IPS DF 6.9 (cell line): ENCODE measurements at regions not wholly inside any gene's neighbourhood (a gene's known extent, or its start where the extent isn't known, plus 50 kb on each side); places are given as distances from the start of the nearest gene placed in this dataset.

Experiments
- DNase-seq: peaks from one replicate; pipeline ENCODE4 v3.0.0-alpha.2; 2013; ENCODE audit warnings: low read depth, low spot score
- H3K27ac ChIP-seq: one replicate; pipeline ENCODE4 v1.5.1; 2013; ENCODE audit warnings: low read length, control low read depth
- H3K27me3 ChIP-seq: 2 replicates; pipeline ENCODE4 v1.6.1; 2013; ENCODE audit warnings: mild to moderate bottlenecking, low read length; ENCODE audit not compliant: control insufficient read depth, insufficient read depth
- H3K36me3 ChIP-seq: 2 replicates; pipeline ENCODE4 v1.6.1; 2013; ENCODE audit warnings: low read length; ENCODE audit not compliant: control insufficient read depth, insufficient read depth
- H3K4me1 ChIP-seq: 2 replicates; pipeline ENCODE4 v1.6.1; 2013; ENCODE audit warnings: low read length; ENCODE audit not compliant: control insufficient read depth, insufficient read depth
- H3K4me3 ChIP-seq: 2 replicates; pipeline ENCODE4 v1.5.1; 2013; ENCODE audit warnings: mild to moderate bottlenecking, low read length
- H3K9me3 ChIP-seq: 2 replicates; pipeline ENCODE4 v1.6.1; 2013; ENCODE audit warnings: low read length, inconsistent platforms; ENCODE audit not compliant: control insufficient read depth, insufficient read depth
- WGBS: extraction: QIAGEN DNeasy Blood & Tissue Kit; methylation state at CpG from one replicate; pipeline ENCODE4 v1.1.7; 2013; ENCODE audit warnings: mixed read lengths, missing lambda C conversion rate; ENCODE audit not compliant: insufficient read length, insufficient coverage; 5-methylcytosine and 5-hydroxymethylcytosine counted together

- Histone ChIP-seq H3K27me3 (no peaks in the 10 kb centered on the region), H3K36me3 (no peaks in the 10 kb centered on the region), H3K4me3 (no peak overlapping the region), H3K9me3 (no peaks in the 10 kb centered on the region), H3K4me1 (no peaks in the 10 kb centered on the region), H3K27ac (no peak overlapping the region)
- no peak for DNase-seq
- WGBS = no CpG with 5 or more reads among the region's 3 CpGs
These were observed 307.0 kb upstream of the RASGRP1 start for GRCh38 chr15:38871638-38872037.

GRCh38 chr15:38872732-38873131 lies 308.1 kb upstream of the RASGRP1 start:
- no CpG with 5 or more reads among the region's 5 CpGs for WGBS
- no peak for DNase-seq
- Histone ChIP-seq H3K4me1 (no peaks in the 10 kb centered on the region), H3K27ac (no peak overlapping the region), H3K27me3 (no peaks in the 10 kb centered on the region), H3K36me3 (no peaks in the 10 kb centered on the region), H3K9me3 (no peaks in the 10 kb centered on the region), H3K4me3 (no peak overlapping the region)

- no peaks in the 10 kb centered on the region for H3K27me3 ChIP-seq
- H3K27ac ChIP-seq = no peak overlapping the region
- no peak for DNase-seq
- H3K4me1 ChIP-seq = no peaks in the 10 kb centered on the region
- H3K36me3 ChIP-seq = no peaks in the 10 kb centered on the region
- no peaks in the 10 kb centered on the region for H3K9me3 ChIP-seq
- WGBS = no CpG with 5 or more reads among the region's 4 CpGs
- no peak overlapping the region for H3K4me3 ChIP-seq
These were observed 308.5 kb upstream of the RASGRP1 start for GRCh38 chr15:38873158-38873557.

GRCh38 chr15:38874464-38874863 lies 309.9 kb upstream of the RASGRP1 start:
- H3K9me3 ChIP-seq = no peaks in the 10 kb centered on the region
- no peaks in the 10 kb centered on the region for H3K27me3 ChIP-seq
- no CpG with 5 or more reads among the region's 5 CpGs for WGBS
- no peak overlapping the region for H3K4me3 ChIP-seq
- H3K36me3 ChIP-seq = no peaks in the 10 kb centered on the region
- no peak overlapping the region for H3K27ac ChIP-seq
- no peaks in the 10 kb centered on the region for H3K4me1 ChIP-seq
- DNase-seq = no peak

- no peak overlapping the region for H3K27ac ChIP-seq
- 100% methylated on average over 1 of the region's 6 CpGs for WGBS
These were observed 311.6 kb upstream of the RASGRP1 start for GRCh38 chr15:38876211-38876610.

GRCh38 chr15:38876621-38877020 lies 312.0 kb upstream of the RASGRP1 start:
- no CpG with 5 or more reads among the region's 3 CpGs for WGBS
- H3K27ac ChIP-seq = no peak overlapping the region
- H3K27me3 ChIP-seq = no peaks in the 10 kb centered on the region
- H3K4me1 ChIP-seq = no peaks in the 10 kb centered on the region
- no peak overlapping the region for H3K4me3 ChIP-seq
- no peak for DNase-seq
- H3K9me3 ChIP-seq = no peaks in the 10 kb centered on the region
- H3K36me3 ChIP-seq = no peaks in the 10 kb centered on the region

More at GRCh38 chr15:38876211-38876610, 311.6 kb upstream of the RASGRP1 start:
- Histone ChIP-seq H3K27me3 (no peaks in the 10 kb centered on the region), H3K36me3 (no peaks in the 10 kb centered on the region), H3K9me3 (no peaks in the 10 kb centered on the region), H3K4me3 (no peak overlapping the region), H3K4me1 (no peaks in the 10 kb centered on the region)
- no peak for DNase-seq

- Histone ChIP-seq H3K9me3 (no peaks in the 10 kb centered on the region), H3K27ac (no peak overlapping the region), H3K27me3 (no peaks in the 10 kb centered on the region), H3K4me1 (no peaks in the 10 kb centered on the region), H3K36me3 (no peaks in the 10 kb centered on the region), H3K4me3 (no peak overlapping the region)
- WGBS = no CpG with 5 or more reads among the region's 4 CpGs
- DNase-seq = no peak
These were observed 312.9 kb upstream of the RASGRP1 start for GRCh38 chr15:38877471-38877870.

GRCh38 chr15:38878026-38878425 lies 313.4 kb upstream of the RASGRP1 start:
- Histone ChIP-seq H3K4me3 (no peak overlapping the region), H3K27me3 (no peaks in the 10 kb centered on the region), H3K9me3 (no peaks in the 10 kb centered on the region), H3K27ac (no peak overlapping the region), H3K4me1 (no peaks in the 10 kb centered on the region), H3K36me3 (no peaks in the 10 kb centered on the region)
- no peak for DNase-seq

- no peaks in the 10 kb centered on the region for H3K9me3 ChIP-seq
- no peak overlapping the region for H3K27ac ChIP-seq
- H3K27me3 ChIP-seq = no peaks in the 10 kb centered on the region
- DNase-seq = no peak
- no peaks in the 10 kb centered on the region for H3K36me3 ChIP-seq
- H3K4me1 ChIP-seq = no peaks in the 10 kb centered on the region
- H3K4me3 ChIP-seq = no peak overlapping the region
- no CpG with 5 or more reads among the region's 2 CpGs for WGBS
These were observed 314.3 kb upstream of the RASGRP1 start for GRCh38 chr15:38878926-38879325.

GRCh38 chr15:38879909-38880471 lies 315.4 kb upstream of the RASGRP1 start:
- Histone ChIP-seq H3K27ac (no peak overlapping the region), H3K27me3 (no peaks in the 10 kb centered on the region), H3K4me1 (no peaks in the 10 kb centered on the region), H3K4me3 (no peak overlapping the region), H3K9me3 (no peaks in the 10 kb centered on the region), H3K36me3 (no peaks in the 10 kb centered on the region)
- no CpG with 5 or more reads among the region's 4 CpGs for WGBS
- no peak for DNase-seq

- no peaks in the 10 kb centered on the region for H3K36me3 ChIP-seq
- H3K4me3 ChIP-seq = no peak overlapping the region
- no CpG with 5 or more reads among the region's 3 CpGs for WGBS
- no peak overlapping the region for H3K27ac ChIP-seq
- no peaks in the 10 kb centered on the region for H3K9me3 ChIP-seq
- no peaks in the 10 kb centered on the region for H3K4me1 ChIP-seq
- no peaks in the 10 kb centered on the region for H3K27me3 ChIP-seq
- DNase-seq = no peak
These were observed 317.6 kb upstream of the RASGRP1 start for GRCh38 chr15:38882221-38882620.
